ENCODE measurements at regions not wholly inside any gene's neighbourhood (a gene's known extent, or its start where the extent isn't known, plus 50 kb on each side); places are given as distances from the start of the nearest gene placed in this dataset.
"Not testable (repeated sequence)": the region's sequence is repeated elsewhere in the genome, so short reads cannot be mapped to it uniquely, and the experiment has no call there.

DNA sequence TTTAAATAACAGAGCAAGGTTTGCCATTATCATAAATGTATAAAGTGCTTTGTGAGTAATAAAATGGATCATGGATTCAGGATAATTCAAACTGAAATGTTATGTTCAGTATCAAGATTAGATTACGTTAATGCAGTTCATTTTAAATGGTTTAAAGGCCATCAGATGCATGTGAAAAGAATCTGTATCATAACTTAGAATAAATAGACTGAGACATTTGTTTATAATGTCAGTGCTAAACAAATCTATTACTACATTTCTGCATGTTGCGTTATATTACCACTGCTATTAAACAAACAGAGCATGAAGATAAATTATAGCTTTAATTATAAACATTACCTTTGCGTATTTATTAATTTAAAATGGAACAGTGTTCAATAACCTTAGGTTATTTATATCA, 160.2 kb downstream of the TOX3 start:
- no peak for DNase-seq

DNA sequence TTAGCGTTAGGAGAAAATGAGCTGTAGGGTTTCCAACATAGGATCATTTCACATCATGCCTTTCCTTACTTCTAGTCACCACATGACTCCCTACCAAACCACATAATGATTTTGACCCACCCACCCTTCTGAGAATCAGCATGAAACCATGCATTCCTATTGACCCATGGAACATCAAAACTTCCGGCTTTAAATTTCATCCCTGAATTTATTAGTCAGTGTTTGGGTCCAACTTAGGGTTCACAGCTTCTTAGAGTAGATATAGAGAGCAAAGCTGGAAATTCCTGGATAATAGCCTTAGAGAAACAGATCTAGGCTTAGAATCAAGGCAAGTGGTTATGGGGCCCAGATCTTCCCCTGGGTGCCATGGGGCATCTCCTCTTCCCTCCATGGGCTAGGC, 162.6 kb downstream of the TOX3 start:
- no peak for DNase-seq

DNA sequence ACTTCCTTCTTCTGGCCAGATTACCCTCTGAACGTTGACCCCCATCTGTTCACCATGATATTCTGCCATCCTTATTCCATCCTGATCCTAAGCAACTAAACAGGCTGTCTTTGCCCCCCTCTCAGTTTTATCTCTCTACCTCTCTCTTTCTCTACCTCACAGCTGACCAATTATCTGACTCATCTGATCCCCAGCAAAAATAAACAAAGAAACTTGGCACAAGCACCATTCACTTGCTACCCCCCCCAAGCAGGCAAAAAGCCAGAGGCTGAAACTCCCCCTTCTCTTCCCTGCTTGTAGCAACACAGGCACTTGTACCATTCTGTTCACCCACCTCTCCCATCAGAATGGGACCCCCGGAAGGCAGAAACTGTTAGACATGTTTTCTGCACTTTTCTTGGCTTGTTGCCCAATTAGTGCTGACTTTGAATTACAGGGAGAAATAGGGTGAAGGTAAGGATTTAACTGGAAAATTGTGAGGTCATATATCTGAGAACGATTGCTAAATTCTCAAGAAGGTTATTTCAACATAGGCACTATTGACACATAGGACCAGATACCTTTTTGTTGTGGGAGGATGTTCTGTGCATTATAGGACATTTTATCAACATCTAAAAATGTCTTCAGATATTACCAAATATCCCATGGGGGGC, 163.2 kb downstream of the TOX3 start:
- no peak for DNase-seq

DNA sequence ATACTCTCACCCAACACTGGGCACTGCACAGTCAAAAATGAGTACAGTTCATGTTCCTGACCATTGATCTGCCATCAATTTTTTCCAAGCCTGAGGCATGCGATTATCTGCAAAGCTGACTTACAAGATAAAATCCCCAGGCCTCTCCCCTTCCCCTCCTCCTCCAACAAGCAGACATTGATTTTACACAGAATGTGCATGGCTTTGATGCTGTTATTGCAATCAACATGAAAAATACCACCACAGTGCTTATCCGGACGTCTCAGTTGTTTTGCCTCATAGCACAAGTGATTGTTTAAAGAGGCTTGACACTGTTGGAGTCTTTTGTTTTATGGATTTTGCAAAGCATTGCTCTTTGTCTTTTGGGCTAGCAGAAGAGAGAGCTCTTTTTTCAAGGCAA, 163.8 kb downstream of the TOX3 start:
- DNase-seq: no peak

DNA sequence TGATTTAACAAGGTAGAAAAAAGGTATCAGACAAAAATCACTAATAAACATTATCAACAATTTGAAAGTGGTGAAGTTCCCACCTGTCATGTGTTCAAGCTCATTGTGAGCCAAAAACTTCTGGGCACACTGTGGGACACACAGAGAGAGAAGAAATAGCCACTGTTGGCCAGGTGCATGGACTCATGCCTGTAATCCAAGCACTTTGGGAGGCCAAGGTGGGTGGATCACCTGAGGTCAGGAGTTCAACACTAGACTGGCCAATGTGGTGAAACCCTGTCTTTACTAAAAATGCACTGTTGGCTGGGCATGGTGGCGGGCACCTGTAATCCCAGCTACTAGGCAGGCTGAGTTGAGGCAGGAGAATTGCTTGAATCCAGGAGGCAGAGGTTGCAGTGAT, 167.4 kb downstream of the TOX3 start:
- DNase-seq: no peak

DNA sequence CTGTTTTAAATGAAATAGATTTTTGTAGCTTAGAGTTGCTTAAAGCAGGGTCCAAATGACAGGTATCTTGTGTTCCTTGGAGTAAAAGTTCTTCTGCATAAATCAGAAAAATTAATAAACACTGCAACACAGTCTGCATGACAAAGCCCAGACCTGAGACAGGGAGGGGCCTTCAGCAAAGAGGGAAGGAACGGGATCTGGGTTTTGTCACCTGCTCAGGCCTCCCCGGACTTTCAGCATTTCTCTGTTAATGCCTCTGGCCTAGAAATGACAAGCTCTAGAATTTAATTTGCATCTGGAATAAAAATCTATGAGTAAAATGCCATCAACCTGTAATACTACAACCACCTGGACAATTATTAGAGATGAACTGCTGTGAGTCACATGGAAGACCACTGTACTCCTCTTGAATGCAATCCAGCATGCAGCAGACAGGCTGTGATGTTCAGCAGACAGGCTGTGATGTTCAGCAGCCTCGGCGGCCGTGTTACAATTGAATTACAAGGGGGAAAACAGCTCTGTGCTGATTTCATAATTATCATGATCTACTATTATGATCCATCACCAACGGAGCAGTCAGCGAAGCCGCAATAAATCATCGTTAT, 170.2 kb downstream of the TOX3 start:
- DNase-seq: no peak

DNA sequence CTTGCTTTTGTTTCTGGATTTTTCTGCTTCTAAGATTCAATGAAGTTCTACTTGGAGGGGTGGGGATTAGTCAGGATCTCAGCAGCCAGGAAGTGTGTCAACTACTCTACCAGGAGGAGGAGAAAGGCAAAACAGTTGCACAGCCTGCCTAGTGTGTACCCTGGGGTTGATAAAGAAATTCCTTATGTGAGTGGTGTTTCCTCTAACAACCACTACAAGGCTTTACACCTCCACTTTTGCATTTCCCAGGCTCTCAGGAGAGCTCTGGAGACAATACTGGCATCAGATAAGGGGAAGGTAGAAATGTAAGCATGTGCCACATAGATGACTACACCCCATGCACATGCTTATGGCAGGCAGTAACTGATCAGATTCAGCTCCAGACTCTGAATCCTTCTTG, 174.6 kb downstream of the TOX3 start:
- no peak for DNase-seq

DNA sequence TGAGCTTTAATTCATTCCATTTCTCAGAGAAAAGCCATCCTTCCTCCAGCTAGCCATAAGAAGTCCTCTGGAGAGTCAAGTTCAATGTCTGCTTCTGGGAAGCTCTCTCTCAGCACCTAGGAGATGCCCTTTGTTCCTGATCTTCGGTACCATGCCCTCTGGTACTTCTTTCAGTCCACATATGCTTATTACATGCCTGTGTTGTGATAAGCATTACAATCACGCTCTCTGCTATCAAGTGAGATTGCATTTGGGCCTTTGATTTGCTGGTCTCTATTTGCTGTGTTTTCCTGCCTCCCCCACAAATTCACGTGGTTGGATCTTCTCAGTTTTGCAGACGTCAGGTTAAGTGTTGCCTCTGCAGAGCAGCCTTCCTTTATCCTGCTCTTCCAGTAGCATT, 178.1 kb downstream of the TOX3 start:
- DNase-seq: no peak

DNA sequence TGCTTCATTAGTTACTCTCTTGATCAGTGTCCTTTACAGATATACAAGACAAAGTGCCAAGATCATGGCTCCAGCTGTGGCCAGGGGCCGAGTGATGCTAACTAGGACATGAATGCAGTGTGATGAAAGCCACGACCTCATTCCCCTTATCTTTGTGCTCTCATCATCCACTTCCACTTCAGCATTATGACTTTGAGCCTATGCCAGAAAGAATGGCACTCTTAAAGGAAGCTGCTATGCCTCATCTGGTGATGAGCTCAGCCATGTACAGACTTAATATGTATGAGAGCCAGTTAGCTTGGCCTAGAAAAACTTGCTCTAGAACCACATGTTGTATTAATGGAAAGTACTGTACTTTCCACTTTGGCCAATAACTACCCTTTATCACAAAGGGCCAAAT, 179.1 kb downstream of the TOX3 start:
- DNase-seq: no peak

DNA sequence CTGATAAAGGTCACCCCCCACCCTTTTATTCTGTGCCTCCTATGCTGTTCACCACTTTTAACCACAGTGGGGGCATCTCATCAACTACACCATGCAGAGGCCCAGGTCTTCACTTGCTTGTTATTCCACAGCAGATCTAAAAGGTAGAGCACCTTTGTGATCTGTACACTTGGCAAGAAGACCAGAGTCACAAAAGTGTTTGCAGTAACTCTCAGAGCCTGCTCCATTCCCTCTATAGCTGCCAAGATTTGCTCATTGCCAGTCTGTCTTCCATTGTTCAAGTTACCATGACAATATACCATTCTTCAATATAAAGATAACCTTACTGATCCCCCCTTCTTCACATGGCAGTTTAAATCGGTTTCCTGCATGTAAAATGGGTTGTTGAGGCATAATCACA, 180.0 kb downstream of the TOX3 start:
- DNase-seq: no peak

DNA sequence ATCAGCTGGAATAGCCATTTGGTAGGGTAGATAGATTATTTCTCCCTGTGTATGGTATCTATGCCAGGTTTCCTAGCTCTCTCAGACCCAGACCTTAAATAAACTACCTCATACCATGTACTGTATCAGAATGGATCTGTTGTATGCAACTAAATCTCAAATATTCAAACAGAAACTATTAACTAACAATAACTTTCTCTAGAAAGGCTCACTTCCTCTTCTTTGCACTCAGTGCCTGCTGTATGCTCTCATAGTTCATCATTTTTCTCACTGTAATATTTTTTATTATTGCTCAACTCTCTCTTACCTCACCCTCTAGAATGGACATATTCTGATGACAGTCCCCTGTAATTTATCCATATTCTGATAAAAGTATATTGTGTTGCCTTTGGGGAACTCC, 182.4 kb downstream of the TOX3 start:
- no peak for DNase-seq

DNA sequence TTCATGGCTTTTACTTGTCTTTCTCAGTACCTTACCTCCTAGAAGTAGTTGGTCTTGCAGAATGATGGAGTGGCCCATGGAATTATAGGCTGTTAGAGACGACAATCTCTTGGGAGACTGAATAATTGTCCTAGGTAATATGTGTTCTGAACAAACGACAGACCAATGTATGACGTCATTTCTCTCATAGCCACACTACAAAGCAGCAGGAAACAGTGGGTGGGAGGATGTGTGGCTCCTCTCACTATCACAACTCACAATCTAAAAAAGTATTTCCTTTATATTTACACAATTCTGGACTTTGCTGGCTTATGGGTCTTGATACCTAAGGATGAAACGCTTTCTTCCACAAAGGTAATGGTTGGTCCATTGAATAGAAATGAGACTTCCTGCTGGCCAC, 183.9 kb downstream of the TOX3 start:
- no peak for DNase-seq

DNA sequence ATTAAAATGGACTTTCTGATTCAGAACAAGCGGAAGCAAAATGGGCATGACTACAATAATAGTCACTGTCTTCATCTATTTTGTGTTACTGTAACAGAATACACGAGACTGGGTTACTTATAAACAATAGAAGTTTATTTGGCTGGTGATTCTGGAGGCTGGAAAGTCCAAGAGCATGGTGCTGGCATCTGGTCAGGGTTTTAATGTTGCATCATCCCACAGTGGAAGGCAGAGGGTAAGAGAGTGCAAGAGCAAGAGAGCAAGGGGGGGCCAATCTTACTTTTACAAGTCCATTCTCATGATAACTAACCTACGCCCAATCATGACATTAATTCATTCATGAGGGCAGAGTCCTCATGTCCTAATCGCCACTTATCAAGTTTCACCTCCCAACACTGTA, 189.2 kb downstream of the TOX3 start:
- no peak for DNase-seq

DNA sequence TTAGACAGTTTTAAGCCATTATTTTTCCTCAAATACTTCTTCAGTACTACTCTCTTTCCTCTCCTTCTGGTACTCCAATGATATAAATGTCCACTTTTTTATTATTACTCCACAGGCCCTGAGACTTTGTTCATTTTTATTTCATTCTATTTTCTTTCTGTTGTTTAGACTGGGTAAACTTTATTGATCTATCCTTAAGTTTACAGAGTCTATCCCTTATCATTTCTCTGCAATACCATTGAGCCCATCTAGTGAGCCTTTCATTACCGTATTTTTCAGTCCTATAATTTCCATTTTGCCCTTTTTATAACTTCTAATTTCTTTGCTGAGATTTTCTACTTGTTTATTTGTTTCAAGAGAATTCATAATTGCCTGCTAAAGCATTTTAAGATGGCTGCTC, 193.7 kb downstream of the TOX3 start:
- DNase-seq: no peak

DNA sequence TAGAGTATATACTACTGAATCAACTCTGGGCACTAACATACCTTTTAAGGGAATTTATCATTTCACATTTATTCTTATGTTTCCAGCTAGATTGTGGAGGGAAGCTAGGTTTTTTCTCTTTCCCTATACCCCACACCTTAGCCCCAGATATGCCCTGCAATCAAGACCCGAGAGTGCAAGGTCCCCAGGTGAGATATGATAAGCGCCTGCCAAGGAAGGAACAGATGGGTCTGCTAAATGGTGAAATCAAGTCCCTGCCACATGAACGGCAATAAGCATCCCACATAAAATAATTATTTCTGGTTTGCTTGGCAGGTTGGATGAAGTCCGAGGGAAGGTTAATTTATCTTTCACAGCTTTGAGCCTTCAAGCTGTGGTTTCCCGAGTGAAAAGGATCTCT, 195.5 kb downstream of the TOX3 start:
- no peak for DNase-seq

DNA sequence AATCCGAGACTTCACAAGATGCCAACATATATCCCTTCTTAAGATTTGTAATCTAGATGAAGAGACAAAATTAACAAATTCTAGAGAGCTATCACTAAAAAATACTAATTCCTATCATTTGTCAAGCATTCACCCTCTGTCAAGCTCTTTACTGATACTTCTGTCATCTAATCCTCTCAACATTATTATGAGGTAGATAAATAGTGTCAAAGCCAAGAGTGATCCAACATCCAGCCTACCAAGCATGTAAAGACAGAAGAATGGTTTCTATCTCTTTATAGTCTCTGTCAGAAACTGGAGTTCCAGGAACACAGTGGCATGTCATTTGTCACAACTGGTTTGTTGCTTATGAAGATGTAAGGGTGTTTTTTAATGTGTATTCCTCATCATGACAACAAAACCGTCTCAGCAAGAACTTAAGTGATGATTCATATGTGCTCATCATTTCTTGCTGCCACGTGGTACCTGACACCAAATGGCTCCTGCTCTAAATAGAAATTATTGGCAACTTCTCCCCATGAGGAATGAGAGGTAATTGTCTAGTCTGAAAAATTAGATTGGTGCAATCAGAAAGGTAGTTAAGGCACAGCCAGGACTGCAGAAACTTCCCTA, 196.8 kb downstream of the TOX3 start:
- DNase-seq: no peak

DNA sequence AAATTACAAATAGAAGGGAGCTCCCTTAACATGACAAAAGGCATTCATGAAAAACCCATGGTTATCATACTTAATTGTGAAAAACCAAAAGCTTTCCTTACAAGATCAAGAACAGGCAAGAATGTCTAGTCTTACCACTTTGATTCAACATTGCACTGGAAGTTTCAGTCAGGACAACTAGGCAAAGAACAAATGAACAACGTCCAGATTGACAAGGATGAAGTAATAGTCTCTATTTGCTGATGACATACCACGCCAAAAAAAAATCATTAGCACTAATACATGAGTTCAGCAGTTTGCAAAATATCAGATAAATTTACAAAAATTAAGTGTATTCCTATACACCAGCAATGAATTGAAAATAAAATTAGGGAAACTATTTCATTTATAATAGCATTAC, 200.2 kb downstream of the TOX3 start:
- no peak for DNase-seq

DNA sequence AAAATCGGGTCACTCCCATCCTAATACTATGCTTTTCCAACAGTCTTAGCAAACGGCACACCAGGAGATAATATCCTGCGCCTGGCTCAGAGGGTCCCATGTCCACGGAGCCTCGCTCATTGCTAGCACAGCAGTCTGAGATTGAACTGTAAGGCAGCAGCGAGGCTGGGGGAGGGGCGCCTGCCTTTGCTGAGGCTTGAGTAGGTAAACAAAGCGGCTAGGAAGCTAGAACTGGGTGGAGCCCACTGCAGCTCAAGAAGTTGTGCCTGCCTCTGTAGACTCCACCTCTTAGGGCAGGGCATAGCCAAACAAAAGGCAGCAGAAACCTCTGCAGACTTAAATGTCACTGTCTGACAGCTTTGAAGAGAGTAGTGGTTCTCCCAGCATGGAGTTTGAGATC, 213.3 kb downstream of the TOX3 start:
- not testable (repeated sequence) for DNase-seq

DNA sequence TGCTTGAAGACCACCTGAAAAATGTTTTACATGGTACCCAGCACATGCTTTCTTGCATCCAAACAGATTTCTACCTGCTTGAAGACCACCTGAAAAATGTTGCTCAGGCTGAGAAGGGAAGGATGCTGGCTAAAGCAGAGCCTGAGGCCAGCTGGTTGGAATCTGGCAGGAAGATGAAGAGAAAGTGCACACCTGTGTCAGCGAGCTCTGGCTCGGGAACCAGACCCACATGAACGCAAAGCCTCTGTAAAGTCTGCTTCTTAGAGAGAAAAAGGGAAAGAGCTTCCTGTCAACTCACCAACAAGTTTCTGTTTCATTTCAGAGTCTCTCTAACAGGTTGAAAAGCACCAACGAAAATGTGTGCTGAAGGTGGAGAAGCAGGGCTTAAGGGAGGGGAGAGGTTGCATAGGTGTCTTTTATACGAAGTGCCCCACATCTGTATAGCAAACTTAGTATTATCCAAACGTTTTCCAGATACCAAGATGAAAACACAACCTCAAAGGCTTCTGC, 226.0 kb downstream of the TOX3 start:
- DNase-seq: no peak

DNA sequence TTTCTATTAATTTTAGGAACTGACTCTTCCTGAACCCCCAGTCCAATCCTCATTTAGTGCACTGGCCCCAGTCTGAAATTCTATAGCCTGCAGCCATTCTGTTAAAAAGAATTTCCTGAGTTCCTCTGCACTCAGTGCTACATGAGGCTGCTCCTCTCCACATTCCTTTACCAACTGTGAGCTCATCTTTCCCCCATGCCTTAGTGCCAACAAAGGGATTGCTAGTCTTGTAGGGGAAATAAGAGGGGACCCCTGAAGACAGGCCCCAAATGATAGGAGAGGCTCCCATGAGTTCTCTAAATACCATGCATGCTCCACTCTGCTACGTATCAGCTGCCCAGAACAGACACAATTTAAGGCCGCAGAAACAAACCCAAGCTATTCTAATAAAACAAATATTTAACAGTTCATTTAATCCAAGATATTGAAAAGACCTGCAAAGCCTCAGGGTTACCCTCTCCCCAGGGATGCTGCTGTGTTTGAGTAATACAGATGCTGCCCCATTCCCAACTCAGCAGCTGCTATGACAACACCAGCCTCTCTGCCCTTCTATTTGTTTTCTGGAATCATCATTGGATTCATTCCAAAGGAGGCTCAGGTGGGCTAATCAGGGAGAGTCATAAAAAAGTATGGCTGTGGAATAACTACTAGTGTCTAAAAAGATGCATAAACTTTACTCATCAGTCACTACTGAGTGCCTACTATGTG, 228.5 kb downstream of the TOX3 start:
- DNase-seq: no peak

DNA sequence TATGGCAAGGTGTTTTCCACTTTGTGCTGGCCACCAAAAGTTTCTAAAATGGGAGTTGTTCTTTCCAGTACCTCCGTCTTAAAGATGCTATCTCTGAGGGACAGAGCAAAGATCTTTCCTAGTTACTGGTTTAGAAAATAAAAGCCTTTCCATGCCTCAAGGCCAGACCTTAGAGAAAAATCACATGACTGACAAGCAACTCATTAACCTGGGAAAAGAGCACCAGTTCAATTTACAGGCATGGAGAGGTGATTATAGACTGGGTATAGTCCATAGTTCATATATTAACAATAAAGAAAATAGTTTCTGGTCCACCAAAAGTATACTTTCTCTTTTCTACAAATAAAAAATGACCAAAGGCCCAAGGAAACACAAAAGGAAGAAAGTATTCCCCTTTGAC, 230.7 kb downstream of the TOX3 start:
- no peak for DNase-seq

DNA sequence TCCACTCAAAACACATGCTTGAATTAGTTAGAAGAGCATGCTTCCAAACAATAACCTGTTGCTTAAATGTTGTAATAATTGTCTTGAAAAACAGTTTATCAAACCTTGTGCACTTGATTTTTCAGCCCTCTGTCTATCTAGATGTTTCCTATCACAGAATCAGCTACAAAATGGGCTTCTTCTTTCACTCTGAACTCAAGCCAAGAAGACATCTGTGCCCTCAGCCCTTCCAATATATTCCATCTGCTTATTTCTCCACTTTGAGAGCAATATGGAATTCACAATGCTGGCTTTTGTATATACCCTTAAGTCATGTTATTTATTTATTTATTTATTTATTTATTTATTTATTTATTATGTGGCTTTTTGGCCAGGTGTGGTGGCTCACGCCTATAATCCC, 234.2 kb downstream of the TOX3 start:
- DNase-seq: no peak

DNA sequence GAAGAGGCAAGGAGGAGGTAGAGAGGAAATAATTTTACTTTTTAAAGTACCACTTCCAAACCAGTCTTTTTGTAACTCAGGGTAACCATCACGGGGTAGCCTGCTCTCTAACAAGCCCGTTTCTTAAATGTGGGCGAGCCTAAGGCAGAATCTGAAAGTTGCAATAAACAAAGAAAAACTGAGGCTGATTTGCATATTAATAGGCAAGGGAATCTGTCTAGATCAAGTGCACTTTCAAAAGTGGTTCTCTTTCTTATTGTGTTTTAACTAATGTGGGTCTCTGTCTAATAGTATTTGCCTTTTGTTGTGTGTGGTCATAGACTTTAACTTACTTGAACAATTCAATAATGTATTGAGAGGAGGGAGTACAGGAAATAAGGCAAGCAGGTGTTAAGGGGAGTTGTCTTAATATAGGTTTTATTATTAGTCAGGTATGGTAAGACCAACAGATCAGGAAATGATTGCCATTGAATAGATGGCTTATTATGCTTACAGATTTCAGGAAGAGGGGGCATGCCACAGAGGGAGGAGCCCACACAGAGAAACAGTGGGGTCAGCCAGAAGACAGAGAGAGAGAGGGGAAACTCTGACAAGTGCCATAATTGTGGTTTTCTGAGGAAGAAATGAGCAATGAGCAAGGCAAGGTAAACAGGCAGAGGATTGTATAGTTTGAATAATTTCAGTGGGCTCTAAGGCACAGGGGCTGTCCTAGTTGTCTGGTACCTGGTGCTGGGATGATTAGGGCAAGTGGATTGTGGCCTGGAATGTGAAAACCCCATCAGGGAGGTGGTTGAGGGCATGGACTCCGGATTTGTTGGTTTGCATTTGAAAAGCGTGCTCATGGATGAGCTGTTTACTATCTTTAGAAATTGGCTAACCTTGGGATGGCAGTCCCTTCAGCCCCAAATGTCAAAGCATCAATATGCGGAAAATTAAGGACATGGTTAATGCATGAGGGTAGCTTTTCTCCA, 237.2 kb downstream of the TOX3 start:
- DNase-seq: no peak
